Fibroblast of villous mesenchyme (primary cell): ENCODE measurements at regions not wholly inside any gene's neighbourhood (a gene's known extent, or its start where the extent isn't known, plus 50 kb on each side); places are given as distances from the start of the nearest gene placed in this dataset.

Experiments used
- DNase-seq: peaks from one replicate; pipeline ENCODE4 v3.0.0-alpha.2; 2010; ENCODE audit warnings: low read depth
- H3K4me3 ChIP-seq: 2 replicates; pipeline ENCODE4 v1.5.1; 2011; ENCODE audit warnings: low read depth, mild to moderate bottlenecking, low read length
- CTCF ChIP-seq: IDR thresholded peaks from 2 replicates; pipeline ENCODE4 v1.5.1; 2012; ENCODE audit warnings: low read depth, mild to moderate bottlenecking, low read length; ENCODE audit not compliant: insufficient read depth

- no peak overlapping the region for H3K4me3 ChIP-seq
- no peak for DNase-seq
- TF ChIP-seq CTCF: no peak
Measured at GRCh38 chrX:39973810-39974209, 123.9 kb downstream of the BCOR start.

- no peak for DNase-seq
- no peak overlapping the region for H3K4me3 ChIP-seq
- no peak for TF ChIP-seq CTCF
Measured at GRCh38 chrX:39974270-39974669, 123.5 kb downstream of the BCOR start.

- DNase-seq: no peak
- no peak for TF ChIP-seq CTCF
Measured at GRCh38 chrX:39975101-39975925, 122.4 kb downstream of the BCOR start.

GRCh38 chrX:39981946-39982345 lies 115.8 kb downstream of the BCOR start:
- H3K4me3 ChIP-seq: no peak overlapping the region
- no peak for TF ChIP-seq CTCF
- DNase-seq: no peak

More at GRCh38 chrX:39975101-39975925, 122.4 kb downstream of the BCOR start:
- H3K4me3 ChIP-seq: no peak overlapping the region

GRCh38 chrX:39982948-39983347 lies 114.8 kb downstream of the BCOR start:
- no peak for TF ChIP-seq CTCF
- H3K4me3 ChIP-seq: no peak overlapping the region
- DNase-seq: no peak

GRCh38 chrX:39983715-39984114 lies 114.0 kb downstream of the BCOR start:
- no peak overlapping the region for H3K4me3 ChIP-seq
- no peak for TF ChIP-seq CTCF
- DNase-seq: peak; percentile 71
